GM12878 (cell line): ENCODE measurements at regions not wholly inside any gene's neighbourhood (a gene's known extent, or its start where the extent isn't known, plus 50 kb on each side); places are given as distances from the start of the nearest gene placed in this dataset.

Experiments used
- ATAC-seq: fragments of 200-7000 bp; cut with Tn5 transposase; 3 replicates; pipeline ENCODE4 v1.9.1; 2020; ENCODE audit warnings: mild to moderate bottlenecking, moderate library complexity
- BruUV-seq: library from RNA; stranded (reverse); fragments of 400-500 nt; replicated peaks from 2 replicates; lab custom pipeline; 2021; lab: Mats Ljungman, UMichigan
- CTCF ChIA-PET: fragments of 300-600 bp; sonication (Branson Sonifier 250); formaldehyde crosslinking; extraction: SDS; loops from one replicate; lab custom pipeline; 2021; ENCODE audit warnings: inconsistent platforms; lab: Yijun Ruan, JAX
- POLR2A ChIA-PET: fragments of 350-600 bp; formaldehyde crosslinking; extraction: SDS; loops from one replicate; lab custom pipeline; 2021; ENCODE audit warnings: inconsistent platforms; lab: Charles Lee
- RAD21 ChIA-PET: fragments of 300-600 bp; sonication (Branson Sonifier 250); formaldehyde crosslinking; loops from one replicate; lab custom pipeline; 2023; ENCODE audit warnings: antibody characterized with exemption; ENCODE audit not compliant: unreplicated experiment; lab: Charles Lee
- SMC1A ChIA-PET: fragments of 300-600 bp; sonication (Branson Sonifier 250); formaldehyde crosslinking; loops from one replicate; lab custom pipeline; 2023; ENCODE audit not compliant: unreplicated experiment, uncharacterized antibody; lab: Charles Lee
- DNase-seq: peaks from one replicate; pipeline ENCODE4 v3.0.0-alpha.2; 2011; ENCODE audit warnings: low read depth, low spot score
- FAIRE-seq: peaks from 3 replicates; lab custom pipeline; 2011; peaks lifted over from hg19 to GRCh38; lab: Jason Lieb, UNC
- H2AFZ ChIP-seq: 2 replicates; pipeline ENCODE4 v1.6.0; 2011; ENCODE audit warnings: low read depth, low read length, control low read depth; ENCODE audit not compliant: control insufficient read depth
- H3K27ac ChIP-seq: 2 replicates; pipeline ENCODE4 v1.5.1; 2011; ENCODE audit warnings: control low read depth; ENCODE audit not compliant: control insufficient read depth, insufficient read depth
- H3K27me3 ChIP-seq, 2 experiments: replicated peaks in 1 of 2; 2 replicates each; pipeline versions ENCODE4 v1.6.0 to v1.6.1; 2011; ENCODE audit warnings: low read length in 1 of 2; ENCODE audit not compliant: control insufficient read depth in 2 of 2, insufficient read depth in 2 of 2
- H3K36me3 ChIP-seq, 2 experiments: 2 replicates each; pipeline ENCODE4 v1.5.1; 2011; ENCODE audit warnings: low read length in 1 of 2; ENCODE audit not compliant: control insufficient read depth in 2 of 2, insufficient read depth in 2 of 2
- H3K4me1 ChIP-seq: 2 replicates; pipeline ENCODE4 v1.6.1; 2011; ENCODE audit warnings: mild to moderate bottlenecking, low read length, moderate library complexity, mixed read lengths; ENCODE audit not compliant: control insufficient read depth, insufficient read depth
- H3K4me2 ChIP-seq: 2 replicates; pipeline ENCODE4 v1.6.0; 2011; ENCODE audit warnings: control low read depth; ENCODE audit not compliant: control insufficient read depth, insufficient read depth
- H3K4me3 ChIP-seq: fragments of 200-600 bp; sonication (generic); 2 replicates; pipeline ENCODE4 v1.5.1; 2016
- H3K79me2 ChIP-seq: 2 replicates; pipeline ENCODE4 v1.6.0; 2011; ENCODE audit warnings: low read length; ENCODE audit not compliant: control insufficient read depth, insufficient read depth
- H3K9ac ChIP-seq: 2 replicates; pipeline ENCODE4 v1.8.0; 2011; ENCODE audit warnings: low read length, control low read depth, mixed read lengths; ENCODE audit not compliant: control insufficient read depth, insufficient read depth
- H3K9me3 ChIP-seq: replicated peaks from 3 replicates; pipeline ENCODE4 v1.5.1; 2011; ENCODE audit warnings: mild to moderate bottlenecking, low read length; ENCODE audit not compliant: control insufficient read depth, insufficient read depth
- H4K20me1 ChIP-seq: 2 replicates; pipeline ENCODE4 v1.6.0; 2011; ENCODE audit not compliant: control insufficient read depth, insufficient read depth
- BCL3 ChIP-seq: IDR thresholded peaks from 2 replicates; pipeline ENCODE4 v1.6.1; 2011; ENCODE audit warnings: borderline replicate concordance, low read depth, mild to moderate bottlenecking, moderate library complexity, low read length; ENCODE audit not compliant: insufficient read depth, poor library complexity, severe bottlenecking
- BMI1 ChIP-seq: fragments of 450-650 bp; IDR thresholded peaks from 2 replicates; pipeline ENCODE4 v1.6.1; 2016; ENCODE audit warnings: mild to moderate bottlenecking, moderate library complexity, borderline replicate concordance
- E4F1 ChIP-seq: fragments of 450-650 bp; IDR thresholded peaks from 2 replicates; pipeline ENCODE4 v1.6.1; 2018; ENCODE audit warnings: borderline replicate concordance, mild to moderate bottlenecking; ENCODE audit not compliant: partially characterized antibody
- HCFC1 ChIP-seq: fragments of 150-350 bp; IDR thresholded peaks from 2 replicates; pipeline ENCODE4 v1.6.1; 2014; ENCODE audit warnings: low read length
- IRF5 ChIP-seq: fragments of 450-650 bp; IDR thresholded peaks from 2 replicates; pipeline ENCODE4 v1.6.1; 2017; ENCODE audit warnings: borderline replicate concordance
- NR2C2 ChIP-seq: IDR thresholded peaks from 2 replicates; pipeline ENCODE4 v1.6.1; 2011; ENCODE audit warnings: borderline replicate concordance, low read depth; ENCODE audit not compliant: control insufficient read depth, insufficient read length
- NRF1 ChIP-seq: conservative IDR thresholded peaks from 2 replicates; pipeline ENCODE4 v1.6.1; 2011; ENCODE audit warnings: mild to moderate bottlenecking, low read depth, low read length, improper control_type of control experiment
- POLR2AphosphoS5 ChIP-seq: IDR thresholded peaks from 2 replicates; pipeline ENCODE4 v1.6.1; 2011; ENCODE audit warnings: mild to moderate bottlenecking, low read length, inconsistent platforms
- SP1 ChIP-seq: IDR thresholded peaks from one replicate; pipeline ENCODE4 v1.6.1; 2011; ENCODE audit warnings: low read depth, low read length
- ZSCAN29 ChIP-seq: fragments of 450-650 bp; IDR thresholded peaks from 2 replicates; pipeline ENCODE4 v1.6.1; 2017; ENCODE audit warnings: mild to moderate bottlenecking, moderate library complexity
- WGBS: methylation state at CpG from one replicate; pipeline ENCODE4 v1.1.6; 2016; ENCODE audit warnings: low lambda C conversion rate; ENCODE audit not compliant: insufficient replicate concordance, insufficient coverage; ENCODE audit errors: missing lambda C conversion rate; 5-methylcytosine and 5-hydroxymethylcytosine counted together
- in situ Hi-C: fragments of 300-500 bp; cut with MboI; formaldehyde crosslinking; loops from 9 replicates; pipeline ENCODE4 v1.14.3; 2018; ENCODE audit warnings: mixed read lengths
- intact Hi-C: fragments of 100-400 bp; cut with micrococcal nuclease; formaldehyde crosslinking; loops from one replicate; pipeline ENCODE4 v1.14.2; 2022; ENCODE audit not compliant: unreplicated experiment

- no peaks in the 10 kb centered on the region for H3K36me3 ChIP-seq
- ATAC-seq (no peak), DNase-seq (no peak), FAIRE-seq (no peak)
- intact Hi-C loops (no loop called here), in situ Hi-C loops (no loop called here)
- no peaks in the 10 kb centered on the region for H3K4me1 ChIP-seq
- H4K20me1 ChIP-seq, result no peaks in the 10 kb centered on the region
- no peaks in the 10 kb centered on the region for H3K79me2 ChIP-seq
- no peak overlapping the region for H3K4me3 ChIP-seq
- no peak overlapping the region for H3K4me2 ChIP-seq
- SMC1A ChIA-PET, result interaction anchor here (0.6 kb wide), 1 partner anchor 360 kb away, joined by 3 read pairs; no protein-coding TSS in a partner anchor
- POLR2A ChIA-PET, result no interaction called here
- no peak overlapping the region for H3K27ac ChIP-seq
- H3K27me3 ChIP-seq, result no peaks in the 10 kb centered on the region
- no TSS peak for BruUV-seq
- RAD21 ChIA-PET, result no interaction called here
- no peak overlapping the region for H3K9ac ChIP-seq
- WGBS, result 41% methylated on average over 12 of the region's 12 CpGs
- H3K9me3 ChIP-seq, result no peaks in the 10 kb centered on the region
- TF ChIP-seq BMI1 (no peak), NR2C2 (no peak), NRF1 (no peak), IRF5 (no peak), POLR2AphosphoS5 (no peak), BCL3 (no peak), HCFC1 (no peak), SP1 (no peak), ZSCAN29 (no peak), E4F1 (no peak)
- H2AFZ ChIP-seq, result no peak overlapping the region
- CTCF ChIA-PET, result no interaction called here
These were observed 138.8 kb downstream of the DKK1 start for GRCh38 chr10:52452600-52453493.
